ENCODE measurements at regions not wholly inside any gene's neighbourhood (a gene's known extent, or its start where the extent isn't known, plus 50 kb on each side); places are given as distances from the start of the nearest gene placed in this dataset.
"Not testable (repeated sequence)": the region's sequence is repeated elsewhere in the genome, so short reads cannot be mapped to it uniquely, and the experiment has no call there.

- no peak for DNase-seq
Measured at GRCh38 chr20:47847884-47848485, 62.7 kb upstream of the SULF2 start.

GRCh38 chr20:47847220-47847619 lies 61.9 kb upstream of the SULF2 start:
- DNase-seq = not testable (repeated sequence)

- DNase-seq = not testable (repeated sequence)
Measured at GRCh38 chr20:47846651-47847050, 61.4 kb upstream of the SULF2 start.

- DNase-seq = not testable (repeated sequence)
Measured at GRCh38 chr20:47845382-47845977, 60.2 kb upstream of the SULF2 start.

GRCh38 chr20:47844568-47844906 lies 59.3 kb upstream of the SULF2 start:
- not testable (repeated sequence) for DNase-seq

GRCh38 chr20:47843886-47844567 lies 58.7 kb upstream of the SULF2 start:
- no peak for DNase-seq

GRCh38 chr20:47842950-47843349 lies 57.7 kb upstream of the SULF2 start:
- not testable (repeated sequence) for DNase-seq

GRCh38 chr20:47842004-47842403 lies 56.7 kb upstream of the SULF2 start:
- DNase-seq = not testable (repeated sequence)

GRCh38 chr20:47836256-47836817 lies 51.1 kb upstream of the SULF2 start:
- DNase-seq = not testable (repeated sequence)
